HepG2 (cell line): ENCODE measurements at regions not wholly inside any gene's neighbourhood (a gene's known extent, or its start where the extent isn't known, plus 50 kb on each side); places are given as distances from the start of the nearest gene placed in this dataset.

Experiments used
- BRCA1 ChIP-seq: sonication (generic); formaldehyde crosslinking; IDR thresholded peaks from 2 replicates; pipeline ENCODE4 v1.4.0; 2020; ENCODE audit warnings: missing genetic modification reagents
- CTCF ChIP-seq: sonication (generic); formaldehyde crosslinking; IDR thresholded peaks from 2 replicates; pipeline ENCODE4 v1.5.0; 2020; ENCODE audit warnings: mild to moderate bottlenecking, missing genetic modification reagents, moderate library complexity
- EP300 ChIP-seq, 3 experiments: sonication (generic) in 1 of 3; formaldehyde crosslinking in 1 of 3; IDR thresholded peaks; 2 replicates each; pipeline versions ENCODE4 v1.5.1 to v1.6.1; 2011 to 2020; ENCODE audit warnings: low read depth in 2 of 3, low read length in 2 of 3, borderline replicate concordance in 1 of 3, improper control_type of control experiment in 1 of 3, mild to moderate bottlenecking in 1 of 3, missing genetic modification reagents in 1 of 3, moderate library complexity in 1 of 3
- GLI4 ChIP-seq: sonication (generic); formaldehyde crosslinking; IDR thresholded peaks from 2 replicates; pipeline ENCODE4 v1.5.1; 2020; ENCODE audit warnings: missing genetic modification reagents, mild to moderate bottlenecking, moderate library complexity, borderline replicate concordance
- HOXD1 ChIP-seq: sonication (generic); formaldehyde crosslinking; IDR thresholded peaks from 2 replicates; pipeline ENCODE4 v1.5.0; 2020; ENCODE audit warnings: missing genetic modification reagents
- KLF9 ChIP-seq: IDR thresholded peaks from 2 replicates; pipeline ENCODE4 v1.6.1; 2016; ENCODE audit warnings: low read depth
- MAFK ChIP-seq, 2 experiments: IDR thresholded peaks in 1 of 2; conservative IDR thresholded peaks in 1 of 2; 2 replicates each; pipeline ENCODE4 v1.6.1; 2011; ENCODE audit warnings: improper control_type of control experiment in 2 of 2, low read length in 2 of 2
- POGZ ChIP-seq: sonication (generic); formaldehyde crosslinking; IDR thresholded peaks from 2 replicates; pipeline ENCODE4 v1.4.0; 2020; ENCODE audit warnings: mild to moderate bottlenecking, missing genetic modification reagents
- USF2 ChIP-seq, 2 experiments: sonication (generic) in 1 of 2; formaldehyde crosslinking in 1 of 2; IDR thresholded peaks; 2 replicates each; pipeline versions ENCODE4 v1.5.1 to v1.6.1; 2011 to 2020; ENCODE audit warnings: borderline replicate concordance in 1 of 2, low read depth in 1 of 2, low read length in 1 of 2, mild to moderate bottlenecking in 1 of 2, missing genetic modification reagents in 1 of 2, moderate library complexity in 1 of 2
- ZKSCAN8 ChIP-seq: IDR thresholded peaks from 2 replicates; pipeline ENCODE4 v1.6.1; 2016; ENCODE audit warnings: borderline replicate concordance, missing genetic modification reagents, missing compliant biosample characterization
- ZNF761 ChIP-seq: sonication (generic); formaldehyde crosslinking; conservative IDR thresholded peaks from 2 replicates; pipeline ENCODE4 v1.4.0; 2020; ENCODE audit warnings: mild to moderate bottlenecking, missing genetic modification reagents

- TF ChIP-seq EP300 (IDR thresholded peaks at IDR 0.05; ENCODE audit: low read depth in 2 of 2, low read length in 2 of 2) (no peak), EP300 (CRISPR knock-in tag; IDR thresholded peaks at IDR 0.05; ENCODE audit: borderline replicate concordance) (no peak), ZNF761 (CRISPR knock-in tag) (no peak), KLF9 (CRISPR knock-in tag) (no peak), GLI4 (no peak), CTCF (CRISPR knock-in tag) (no peak), MAFK (conservative IDR thresholded peaks at IDR 0.05 in 1 of 2, IDR thresholded peaks at IDR 0.05 in 1 of 2; ENCODE audit: low read length in 2 of 2) (no peak), HOXD1 (CRISPR knock-in tag) (no peak), USF2 (IDR thresholded peaks at IDR 0.05; ENCODE audit: low read depth, low read length) (no peak), USF2 (CRISPR knock-in tag; IDR thresholded peaks at IDR 0.05; ENCODE audit: borderline replicate concordance) (no peak), ZKSCAN8 (CRISPR knock-in tag) (no peak), POGZ (CRISPR knock-in tag) (no peak), BRCA1 (no peak)
Measured at GRCh38 chr2:15866563-15867193, 73.7 kb upstream of the MYCN start.
